Parathyroid adenoma (tissue), 2 donors: ENCODE measurements at regions not wholly inside any gene's neighbourhood (a gene's known extent, or its start where the extent isn't known, plus 50 kb on each side); places are given as distances from the start of the nearest gene placed in this dataset.

ENCODE experiments used
- H2AFZ ChIP-seq: fragments of 300-600 bp; sonication (generic); one replicate; pipeline ENCODE4 v1.7.0; 2017; ENCODE audit warnings: antibody characterized with exemption, mild to moderate bottlenecking
- H3K27ac ChIP-seq: fragments of 300-600 bp; sonication (generic); one replicate; pipeline ENCODE4 v1.7.0; 2017
- H3K27me3 ChIP-seq: fragments of 300-600 bp; sonication (generic); one replicate; pipeline ENCODE4 v1.7.0; 2017; ENCODE audit warnings: low read length; ENCODE audit not compliant: control insufficient read depth, insufficient read depth
- H3K36me3 ChIP-seq: fragments of 300-600 bp; sonication (generic); one replicate; pipeline ENCODE4 v1.7.0; 2017; ENCODE audit warnings: low read length; ENCODE audit not compliant: control insufficient read depth, insufficient read depth
- H3K4me1 ChIP-seq: fragments of 300-600 bp; sonication (generic); one replicate; pipeline ENCODE4 v1.7.0; 2017; ENCODE audit warnings: control low read depth
- H3K4me2 ChIP-seq: fragments of 300-600 bp; sonication (generic); one replicate; pipeline ENCODE4 v1.7.0; 2017; ENCODE audit warnings: low read length
- H3K4me3 ChIP-seq: fragments of 300-600 bp; sonication (generic); one replicate; pipeline ENCODE4 v1.7.0; 2017; ENCODE audit warnings: low read depth, low read length
- H3K79me2 ChIP-seq: fragments of 300-600 bp; sonication (generic); one replicate; pipeline ENCODE4 v1.7.0; 2017; ENCODE audit warnings: control low read depth
- H3K9ac ChIP-seq: fragments of 300-600 bp; sonication (generic); one replicate; pipeline ENCODE4 v1.7.0; 2017; ENCODE audit warnings: mild to moderate bottlenecking
- H3K9me3 ChIP-seq: fragments of 300-600 bp; sonication (generic); one replicate; pipeline ENCODE4 v1.7.0; 2017; ENCODE audit warnings: low read length; ENCODE audit not compliant: control insufficient read depth
- CTCF ChIP-seq: fragments of 300-600 bp; sonication (generic); IDR thresholded peaks from one replicate; pipeline ENCODE4 v1.7.0; 2017; ENCODE audit warnings: antibody characterized with exemption, mild to moderate bottlenecking
- donor health status: primary hyperparathyroidism.

GRCh38 chr2:120575966-120576365 lies 159.7 kb upstream of the GLI2 start:
- no peaks in the 10 kb centered on the region for H3K27me3 ChIP-seq
- no peaks in the 10 kb centered on the region for H3K9me3 ChIP-seq
- no peaks in the 10 kb centered on the region for H3K36me3 ChIP-seq
- H3K4me1 ChIP-seq: no peaks in the 10 kb centered on the region
- no peak overlapping the region for H2AFZ ChIP-seq
- no peak overlapping the region for H3K27ac ChIP-seq
- no peak overlapping the region for H3K4me3 ChIP-seq
- no peak overlapping the region for H3K4me2 ChIP-seq
- H3K79me2 ChIP-seq: no peaks in the 10 kb centered on the region
- no peak overlapping the region for H3K9ac ChIP-seq
- TF ChIP-seq CTCF: no peak

- Histone ChIP-seq H3K4me1 (no peaks in the 10 kb centered on the region), H2AFZ (no peak overlapping the region), H3K27me3 (no peaks in the 10 kb centered on the region), H3K4me3 (no peak overlapping the region), H3K4me2 (no peak overlapping the region), H3K36me3 (no peaks in the 10 kb centered on the region), H3K9ac (no peak overlapping the region), H3K9me3 (no peaks in the 10 kb centered on the region), H3K27ac (no peak overlapping the region), H3K79me2 (no peaks in the 10 kb centered on the region)
- no peak for TF ChIP-seq CTCF
Measured at GRCh38 chr2:120576509-120577474, 158.9 kb upstream of the GLI2 start.

DNA sequence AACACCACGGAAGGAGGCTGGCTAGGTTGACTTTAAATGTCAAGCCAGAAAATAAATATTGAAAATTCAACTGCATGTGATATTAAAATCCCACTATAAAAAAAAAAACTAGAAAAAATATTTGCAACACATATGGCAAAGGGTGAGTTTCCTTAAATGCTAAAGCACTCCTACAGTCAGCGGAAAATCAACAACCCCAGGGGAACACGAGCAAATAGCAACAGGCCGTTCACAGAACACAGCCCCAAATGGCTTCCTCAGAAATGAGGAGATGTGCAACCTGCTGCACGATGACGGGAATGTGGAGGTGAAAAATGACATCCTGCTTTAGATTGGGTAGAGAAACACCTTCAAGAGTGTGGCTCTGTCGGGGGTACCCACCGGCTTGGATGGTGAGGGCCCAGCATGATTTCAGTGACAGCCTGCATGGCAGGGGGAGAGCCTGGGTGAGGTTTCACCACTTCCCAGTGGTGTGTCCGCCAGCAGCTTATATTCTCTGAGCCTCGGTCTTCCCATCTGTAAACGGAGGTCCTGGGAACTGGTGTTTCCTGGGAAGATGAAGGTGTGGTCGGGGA lies 157.9 kb upstream of the GLI2 start:
- no peaks in the 10 kb centered on the region for H3K36me3 ChIP-seq
- H3K27ac ChIP-seq: no peak overlapping the region
- H3K4me1 ChIP-seq: no peaks in the 10 kb centered on the region
- no peaks in the 10 kb centered on the region for H3K9me3 ChIP-seq
- H2AFZ ChIP-seq: no peak overlapping the region
- H3K79me2 ChIP-seq: no peaks in the 10 kb centered on the region
- H3K27me3 ChIP-seq: no peaks in the 10 kb centered on the region
- no peak overlapping the region for H3K4me2 ChIP-seq
- H3K4me3 ChIP-seq: no peak overlapping the region
- no peak overlapping the region for H3K9ac ChIP-seq
- no peak for TF ChIP-seq CTCF

DNA sequence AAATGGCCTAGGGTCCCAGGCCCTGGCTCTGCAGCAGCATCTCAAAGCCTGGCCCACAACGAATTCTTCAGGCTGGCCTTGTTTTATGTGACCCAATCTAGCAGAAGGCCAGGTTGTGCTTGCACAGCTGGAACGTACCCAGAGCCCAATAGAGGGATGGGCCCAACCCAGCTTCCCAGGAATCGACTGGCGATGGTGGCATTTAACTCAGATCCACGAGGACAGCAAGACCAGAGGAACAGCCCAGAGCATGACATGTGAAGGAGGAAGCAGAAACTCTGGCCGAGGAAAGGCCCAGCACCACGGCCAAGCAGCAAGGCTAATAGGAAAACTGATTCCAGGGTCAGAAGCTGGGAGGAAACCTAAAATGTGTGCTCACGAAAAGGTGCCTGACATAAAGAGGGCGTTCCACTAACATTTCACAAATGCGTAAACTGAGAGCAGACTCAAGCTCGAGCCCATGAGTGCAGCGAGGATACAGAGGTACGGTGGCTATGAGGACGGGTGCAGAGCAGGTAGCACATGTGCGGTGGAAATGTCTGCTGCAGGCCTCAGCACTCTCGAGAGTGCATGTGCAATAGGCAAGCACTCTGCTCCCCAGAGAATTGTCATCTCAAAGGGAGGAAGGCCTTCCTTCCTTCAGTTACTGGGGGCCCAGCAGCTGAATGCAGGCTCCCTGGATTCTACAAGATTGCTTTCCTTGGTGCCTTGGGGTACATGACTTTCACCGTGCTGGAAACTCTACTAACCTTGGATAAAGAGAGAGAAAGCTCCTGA lies 156.9 kb upstream of the GLI2 start:
- Histone ChIP-seq H3K4me1 (no peaks in the 10 kb centered on the region), H3K9ac (no peak overlapping the region), H3K9me3 (no peaks in the 10 kb centered on the region), H3K27ac (no peak overlapping the region), H3K27me3 (no peaks in the 10 kb centered on the region), H3K4me3 (no peak overlapping the region), H3K36me3 (no peaks in the 10 kb centered on the region), H2AFZ (no peak overlapping the region), H3K79me2 (no peaks in the 10 kb centered on the region), H3K4me2 (no peak overlapping the region)
- TF ChIP-seq CTCF: no peak
